ENCODE measurements at regions not wholly inside any gene's neighbourhood (a gene's known extent, or its start where the extent isn't known, plus 50 kb on each side); places are given as distances from the start of the nearest gene placed in this dataset.

- no TSS peak for BruUV-seq (replicated peaks)
- TF ChIP-seq EZH2 (IDR thresholded peaks at IDR 0.05; ENCODE audit: low read depth) (no peak), CTCF (conservative IDR thresholded peaks at IDR 0.05) (no peak)
- Histone ChIP-seq H4K20me1 (ENCODE audit: insufficient read depth) (no peaks in the 10 kb centered on the region), H3K4me3 (no peak overlapping the region), H3F3A (ENCODE audit: insufficient read depth, low read depth) (no peaks in the 10 kb centered on the region), H3K27me3 (ENCODE audit: insufficient read depth, low read depth) (no peaks in the 10 kb centered on the region), H3K79me2 (ENCODE audit: low read depth) (no peaks in the 10 kb centered on the region), H3K36me3 (ENCODE audit: low read depth) (no peaks in the 10 kb centered on the region), H3K4me2 (no peak overlapping the region), H2AFZ (no peak overlapping the region), H3K9me3 (ENCODE audit: insufficient read depth, low read depth) (no peaks in the 10 kb centered on the region), H3K4me1 (replicated peaks; ENCODE audit: insufficient read depth) (no peaks in the 10 kb centered on the region), H3K9me2 (ENCODE audit: insufficient read depth) (no peaks in the 10 kb centered on the region), H3K27ac (no peak overlapping the region)
- ChIA-PET CTCF (no interaction called here), POLR2A (ENCODE audit: unreplicated experiment) (no interaction called here)
- no peak for DNase-seq
- intact Hi-C loops (cut with micrococcal nuclease; ENCODE audit: unreplicated experiment): no loop called here
Measured at GRCh38 chr4:19580095-19580494, 671.6 kb upstream of the SLIT2 start.

GRCh38 chr4:19579608-19580007 lies 672.1 kb upstream of the SLIT2 start:
- BruUV-seq (replicated peaks): no TSS peak
- CTCF ChIA-PET: no interaction called here

GRCh38 chr4:19577097-19577496 lies 674.6 kb upstream of the SLIT2 start:
- no peak overlapping the region for H3K4me2 ChIP-seq
- H3K27me3 ChIP-seq (ENCODE audit: insufficient read depth, low read depth): no peaks in the 10 kb centered on the region
- H3F3A ChIP-seq (ENCODE audit: insufficient read depth, low read depth): no peaks in the 10 kb centered on the region
- ChIA-PET POLR2A (ENCODE audit: unreplicated experiment) (no interaction called here), CTCF (no interaction called here)
- H3K9me3 ChIP-seq (ENCODE audit: insufficient read depth, low read depth): no peaks in the 10 kb centered on the region
- H3K79me2 ChIP-seq (ENCODE audit: low read depth): no peaks in the 10 kb centered on the region
- TF ChIP-seq EZH2 (IDR thresholded peaks at IDR 0.05; ENCODE audit: low read depth): no peak
- no peak for TF ChIP-seq CTCF (conservative IDR thresholded peaks at IDR 0.05)
- H3K4me3 ChIP-seq: no peak overlapping the region
- no peak for DNase-seq
- H3K36me3 ChIP-seq (ENCODE audit: low read depth): no peaks in the 10 kb centered on the region
- no peaks in the 10 kb centered on the region for H3K4me1 ChIP-seq (replicated peaks; ENCODE audit: insufficient read depth)
- no peaks in the 10 kb centered on the region for H3K9me2 ChIP-seq (ENCODE audit: insufficient read depth)
- H4K20me1 ChIP-seq (ENCODE audit: insufficient read depth): no peaks in the 10 kb centered on the region
- no TSS peak for BruUV-seq (replicated peaks)
- no peak overlapping the region for H3K27ac ChIP-seq
- intact Hi-C loops (cut with micrococcal nuclease; ENCODE audit: unreplicated experiment): no loop called here
- no peak overlapping the region for H2AFZ ChIP-seq

More at GRCh38 chr4:19579608-19580007, 672.1 kb upstream of the SLIT2 start:
- Histone ChIP-seq H3K27ac (no peak overlapping the region), H3F3A (ENCODE audit: insufficient read depth, low read depth) (no peaks in the 10 kb centered on the region), H3K79me2 (ENCODE audit: low read depth) (no peaks in the 10 kb centered on the region), H3K4me3 (no peak overlapping the region), H3K27me3 (ENCODE audit: insufficient read depth, low read depth) (no peaks in the 10 kb centered on the region), H3K9me3 (ENCODE audit: insufficient read depth, low read depth) (no peaks in the 10 kb centered on the region), H2AFZ (no peak overlapping the region), H3K4me1 (replicated peaks; ENCODE audit: insufficient read depth) (no peaks in the 10 kb centered on the region), H3K9me2 (ENCODE audit: insufficient read depth) (no peaks in the 10 kb centered on the region), H3K36me3 (ENCODE audit: low read depth) (no peaks in the 10 kb centered on the region), H3K4me2 (no peak overlapping the region), H4K20me1 (ENCODE audit: insufficient read depth) (no peaks in the 10 kb centered on the region)
- no peak for TF ChIP-seq CTCF (conservative IDR thresholded peaks at IDR 0.05)
- no peak for TF ChIP-seq EZH2 (IDR thresholded peaks at IDR 0.05; ENCODE audit: low read depth)
- no peak for DNase-seq
- POLR2A ChIA-PET (ENCODE audit: unreplicated experiment): no interaction called here
- intact Hi-C loops (cut with micrococcal nuclease; ENCODE audit: unreplicated experiment): no loop called here

Measured in PC-9 (cell line).